MM.1S (cell line): ENCODE measurements at regions not wholly inside any gene's neighbourhood (a gene's known extent, or its start where the extent isn't known, plus 50 kb on each side); places are given as distances from the start of the nearest gene placed in this dataset.

Experiments used
- EZH2 ChIP-seq: fragments of 300-600 bp; sonication (generic); optimal IDR thresholded peaks from 2 replicates; pipeline ENCODE3; 2017; ENCODE audit warnings: low read depth, mild to moderate bottlenecking, antibody characterized with exemption, low read length, mixed read lengths
- EZH2phosphoT487 ChIP-seq: fragments of 300-600 bp; sonication (generic); IDR thresholded peaks from 2 replicates; pipeline ENCODE4 v1.6.1; 2018; ENCODE audit warnings: antibody characterized with exemption, low read length
- TF ChIP-seq, protein P1 (sequence below): fragments of 300-600 bp; sonication (generic); IDR thresholded peaks from 2 replicates; pipeline ENCODE4 v1.5.1; 2016; ENCODE audit warnings: antibody characterized with exemption, low read length, mixed read lengths

DNA sequence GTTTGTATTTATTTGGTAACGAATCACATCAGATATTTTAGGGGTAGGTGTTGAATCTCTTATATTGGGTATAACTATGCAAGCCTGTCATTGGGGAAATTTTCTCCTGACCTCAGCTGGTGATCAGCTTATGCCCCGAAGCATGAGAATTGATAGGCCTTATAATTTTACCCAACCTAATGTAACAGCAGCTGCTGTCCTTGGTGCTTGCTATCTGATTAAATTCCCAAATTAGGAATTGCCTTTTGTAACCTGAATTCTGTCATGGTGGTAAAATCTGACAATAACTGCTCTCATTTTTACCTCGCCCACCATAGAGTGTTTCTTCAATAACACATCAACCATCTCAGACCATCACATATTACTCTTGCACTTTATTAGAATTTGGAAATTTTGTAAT, 1542.6 kb upstream of the PIK3C3 start:
- TF ChIP-seq, protein P1, sequence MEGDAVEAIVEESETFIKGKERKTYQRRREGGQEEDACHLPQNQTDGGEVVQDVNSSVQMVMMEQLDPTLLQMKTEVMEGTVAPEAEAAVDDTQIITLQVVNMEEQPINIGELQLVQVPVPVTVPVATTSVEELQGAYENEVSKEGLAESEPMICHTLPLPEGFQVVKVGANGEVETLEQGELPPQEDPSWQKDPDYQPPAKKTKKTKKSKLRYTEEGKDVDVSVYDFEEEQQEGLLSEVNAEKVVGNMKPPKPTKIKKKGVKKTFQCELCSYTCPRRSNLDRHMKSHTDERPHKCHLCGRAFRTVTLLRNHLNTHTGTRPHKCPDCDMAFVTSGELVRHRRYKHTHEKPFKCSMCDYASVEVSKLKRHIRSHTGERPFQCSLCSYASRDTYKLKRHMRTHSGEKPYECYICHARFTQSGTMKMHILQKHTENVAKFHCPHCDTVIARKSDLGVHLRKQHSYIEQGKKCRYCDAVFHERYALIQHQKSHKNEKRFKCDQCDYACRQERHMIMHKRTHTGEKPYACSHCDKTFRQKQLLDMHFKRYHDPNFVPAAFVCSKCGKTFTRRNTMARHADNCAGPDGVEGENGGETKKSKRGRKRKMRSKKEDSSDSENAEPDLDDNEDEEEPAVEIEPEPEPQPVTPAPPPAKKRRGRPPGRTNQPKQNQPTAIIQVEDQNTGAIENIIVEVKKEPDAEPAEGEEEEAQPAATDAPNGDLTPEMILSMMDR: no peak
- TF ChIP-seq EZH2: no peak
- TF ChIP-seq EZH2phosphoT487: no peak
